ENCODE measurements at regions not wholly inside any gene's neighbourhood (a gene's known extent, or its start where the extent isn't known, plus 50 kb on each side); places are given as distances from the start of the nearest gene placed in this dataset.

- FAIRE-seq (no peak), DNase-seq (ENCODE audit: low read depth, low spot score) (no peak)
- Histone ChIP-seq H4K20me1 (ENCODE audit: control insufficient read depth, extremely low read depth, insufficient read depth, low read length) (no peaks in the 10 kb centered on the region), H3K4me2 (ENCODE audit: control insufficient read depth, extremely low read depth, insufficient read depth, low read depth, low read length) (no peak overlapping the region), H3K79me2 (ENCODE audit: control insufficient read depth, insufficient read depth, low read length) (no peaks in the 10 kb centered on the region), H3K36me3 (ENCODE audit: control insufficient read depth in 2 of 2, extremely low read depth in 1 of 2, insufficient read depth in 2 of 2, low read length in 2 of 2) (no peaks in the 10 kb centered on the region), H3K9me1 (ENCODE audit: control insufficient read depth, extremely low read depth, insufficient read depth, low read length) (no peaks in the 10 kb centered on the region), H3K4me3 (ENCODE audit: control insufficient read depth in 2 of 3, extremely low read depth in 1 of 3, insufficient read depth in 2 of 3, low read depth in 1 of 3, low read length in 3 of 3) (no peak overlapping the region), H3K27ac (ENCODE audit: control insufficient read depth, insufficient read depth, low read length) (no peak overlapping the region), H3K27me3 (ENCODE audit: control insufficient read depth, extremely low read depth, insufficient read depth, low read length) (no peaks in the 10 kb centered on the region), H3K9me3 (ENCODE audit: control insufficient read depth, low read depth, low read length) (no peaks in the 10 kb centered on the region), H3K4me1 (ENCODE audit: control insufficient read depth, extremely low read depth, insufficient read depth, low read length) (peaks cover 11% of the 10 kb centered on the region), H3K9ac (ENCODE audit: control insufficient read depth, extremely low read depth, insufficient read depth, low read length) (no peak overlapping the region), H2AFZ (ENCODE audit: control insufficient read depth, low read length) (no peak overlapping the region)
- TF ChIP-seq EZH2 (IDR thresholded peaks at IDR 0.05; ENCODE audit: low read length) = no peak
- TF ChIP-seq CTCF (optimal IDR thresholded peaks at IDR 0.05 in 1 of 3, IDR thresholded peaks at IDR 0.05 in 1 of 3, conservative IDR thresholded peaks at IDR 0.05 in 1 of 3; ENCODE audit: extremely low read depth in 1 of 3, insufficient read depth in 2 of 3, low read length in 3 of 3) = no peak
- dilution Hi-C loops (cut with MboI; ENCODE audit: extremely low pct_ligation_motif_present, low sequenced_read_pairs) = no loop called here
Measured at GRCh38 chr2:129080715-129081476, 762.2 kb upstream of the HS6ST1 start.

DNA sequence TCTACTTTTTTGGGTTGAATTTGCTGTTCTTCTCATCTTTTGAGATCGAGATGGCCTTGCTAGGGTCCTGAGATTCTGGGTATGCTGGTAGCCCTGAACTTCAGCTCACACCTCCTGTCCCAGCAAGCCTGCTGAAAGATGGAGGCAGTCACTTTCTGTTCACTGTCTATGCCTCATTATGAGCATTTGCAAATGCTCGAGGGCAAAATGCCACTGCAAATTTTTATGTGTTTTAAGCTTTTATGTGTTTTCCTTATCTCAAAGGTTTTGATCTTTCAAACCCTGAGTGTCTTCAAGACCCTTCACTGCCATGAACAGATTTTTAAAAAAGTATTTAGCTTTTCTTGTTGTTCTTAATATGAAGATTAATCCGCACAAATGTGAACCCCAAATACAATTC, 766.7 kb upstream of the HS6ST1 start:
- Histone ChIP-seq H3K4me1 (ENCODE audit: control insufficient read depth, extremely low read depth, insufficient read depth, low read length) (peaks cover 4% of the 10 kb centered on the region), H3K9me1 (ENCODE audit: control insufficient read depth, extremely low read depth, insufficient read depth, low read length) (no peaks in the 10 kb centered on the region), H3K9me3 (ENCODE audit: control insufficient read depth, low read depth, low read length) (no peaks in the 10 kb centered on the region), H3K9ac (ENCODE audit: control insufficient read depth, extremely low read depth, insufficient read depth, low read length) (no peak overlapping the region), H3K27ac (ENCODE audit: control insufficient read depth, insufficient read depth, low read length) (no peak overlapping the region), H3K27me3 (ENCODE audit: control insufficient read depth, extremely low read depth, insufficient read depth, low read length) (no peaks in the 10 kb centered on the region), H3K79me2 (ENCODE audit: control insufficient read depth, insufficient read depth, low read length) (no peaks in the 10 kb centered on the region), H2AFZ (ENCODE audit: control insufficient read depth, low read length) (no peak overlapping the region), H3K4me3 (ENCODE audit: control insufficient read depth in 2 of 3, extremely low read depth in 1 of 3, insufficient read depth in 2 of 3, low read depth in 1 of 3, low read length in 3 of 3) (no peak overlapping the region), H3K4me2 (ENCODE audit: control insufficient read depth, extremely low read depth, insufficient read depth, low read depth, low read length) (no peak overlapping the region), H3K36me3 (ENCODE audit: control insufficient read depth in 2 of 2, extremely low read depth in 1 of 2, insufficient read depth in 2 of 2, low read length in 2 of 2) (no peaks in the 10 kb centered on the region), H4K20me1 (ENCODE audit: control insufficient read depth, extremely low read depth, insufficient read depth, low read length) (no peaks in the 10 kb centered on the region)
- TF ChIP-seq CTCF (optimal IDR thresholded peaks at IDR 0.05 in 1 of 3, IDR thresholded peaks at IDR 0.05 in 1 of 3, conservative IDR thresholded peaks at IDR 0.05 in 1 of 3; ENCODE audit: extremely low read depth in 1 of 3, insufficient read depth in 2 of 3, low read length in 3 of 3) (no peak), EZH2 (IDR thresholded peaks at IDR 0.05; ENCODE audit: low read length) (no peak)
- DNase-seq (ENCODE audit: low read depth, low spot score) = no peak
- FAIRE-seq = no peak
- dilution Hi-C loops (cut with MboI; ENCODE audit: extremely low pct_ligation_motif_present, low sequenced_read_pairs) = no loop called here
